HUES48 (cell line): ENCODE measurements at regions not wholly inside any gene's neighbourhood (a gene's known extent, or its start where the extent isn't known, plus 50 kb on each side); places are given as distances from the start of the nearest gene placed in this dataset.

Experiments
- H3K27ac ChIP-seq: one replicate; pipeline ENCODE4 v1.7.0; 2013; ENCODE audit warnings: low read depth, low read length, inconsistent platforms
- H3K27me3 ChIP-seq: 2 replicates; pipeline ENCODE4 v1.6.1; 2013; ENCODE audit warnings: mild to moderate bottlenecking, low read length; ENCODE audit not compliant: control insufficient read depth, insufficient read depth
- H3K36me3 ChIP-seq: 2 replicates; pipeline ENCODE4 v1.6.1; 2013; ENCODE audit warnings: low read length; ENCODE audit not compliant: control insufficient read depth, insufficient read depth
- H3K4me1 ChIP-seq: 2 replicates; pipeline ENCODE4 v1.6.1; 2013; ENCODE audit warnings: mild to moderate bottlenecking, low read length; ENCODE audit not compliant: control insufficient read depth, insufficient read depth
- H3K4me3 ChIP-seq: 2 replicates; pipeline ENCODE4 v1.5.1; 2013; ENCODE audit warnings: mild to moderate bottlenecking, low read depth, low read length
- H3K9ac ChIP-seq: 2 replicates; pipeline ENCODE4 v1.6.1; 2013; ENCODE audit warnings: mild to moderate bottlenecking, low read depth, low read length, moderate library complexity
- H3K9me3 ChIP-seq: 2 replicates; pipeline ENCODE4 v1.6.1; 2013; ENCODE audit warnings: low read length; ENCODE audit not compliant: control insufficient read depth, insufficient read depth

GRCh38 chr4:102163404-102164140 is 181.7 kb downstream of the SLC39A8 start:
- Histone ChIP-seq H3K36me3 (no peaks in the 10 kb centered on the region), H3K4me3 (no peak overlapping the region), H3K27me3 (no peaks in the 10 kb centered on the region), H3K9ac (no peak overlapping the region), H3K9me3 (peaks cover 4% of the 10 kb centered on the region; the same call in 1 of the 2 replicates), H3K4me1 (no peaks in the 10 kb centered on the region), H3K27ac (no peak overlapping the region)

GRCh38 chr4:102157984-102158383 is 187.3 kb downstream of the SLC39A8 start:
- Histone ChIP-seq H3K27me3 (no peaks in the 10 kb centered on the region), H3K9ac (no peak overlapping the region), H3K4me1 (no peaks in the 10 kb centered on the region), H3K27ac (no peak overlapping the region), H3K9me3 (peaks cover 4% of the 10 kb centered on the region; the same call in 1 of the 2 replicates), H3K4me3 (no peak overlapping the region), H3K36me3 (no peaks in the 10 kb centered on the region)

GRCh38 chr4:102153391-102153790 is 191.9 kb downstream of the SLC39A8 start:
- H3K9me3 ChIP-seq, result no peaks in the 10 kb centered on the region
- no peaks in the 10 kb centered on the region for H3K36me3 ChIP-seq
- peaks cover 8% of the 10 kb centered on the region for H3K4me1 ChIP-seq
- no peak overlapping the region for H3K9ac ChIP-seq
- H3K4me3 ChIP-seq, result no peak overlapping the region
- no peaks in the 10 kb centered on the region for H3K27me3 ChIP-seq
- H3K27ac ChIP-seq, result no peak overlapping the region

GRCh38 chr4:102151696-102152095 is 193.6 kb downstream of the SLC39A8 start:
- Histone ChIP-seq H3K9me3 (no peaks in the 10 kb centered on the region), H3K27me3 (no peaks in the 10 kb centered on the region), H3K27ac (no peak overlapping the region), H3K4me1 (peaks cover 8% of the 10 kb centered on the region), H3K36me3 (no peaks in the 10 kb centered on the region), H3K4me3 (no peak overlapping the region), H3K9ac (no peak overlapping the region)

- Histone ChIP-seq H3K36me3 (no peaks in the 10 kb centered on the region), H3K9me3 (no peaks in the 10 kb centered on the region), H3K9ac (no peak overlapping the region), H3K4me3 (no peak overlapping the region), H3K27me3 (no peaks in the 10 kb centered on the region), H3K4me1 (no peaks in the 10 kb centered on the region), H3K27ac (no peak overlapping the region)
Measured at GRCh38 chr4:102143433-102143832, 201.8 kb downstream of the SLC39A8 start.

GRCh38 chr4:102141842-102142241 is 203.4 kb downstream of the SLC39A8 start:
- Histone ChIP-seq H3K27ac (no peak overlapping the region), H3K36me3 (no peaks in the 10 kb centered on the region), H3K4me1 (no peaks in the 10 kb centered on the region), H3K9ac (no peak overlapping the region), H3K9me3 (no peaks in the 10 kb centered on the region), H3K4me3 (no peak overlapping the region), H3K27me3 (no peaks in the 10 kb centered on the region)

GRCh38 chr4:102139932-102140331 is 205.3 kb downstream of the SLC39A8 start:
- H3K9ac ChIP-seq, result no peak overlapping the region

GRCh38 chr4:102139132-102139573 is 206.1 kb downstream of the SLC39A8 start:
- no peak overlapping the region for H3K4me3 ChIP-seq
- no peaks in the 10 kb centered on the region for H3K4me1 ChIP-seq
- no peak overlapping the region for H3K9ac ChIP-seq
- H3K27me3 ChIP-seq, result no peaks in the 10 kb centered on the region
- H3K36me3 ChIP-seq, result no peaks in the 10 kb centered on the region
- H3K9me3 ChIP-seq, result no peaks in the 10 kb centered on the region
- H3K27ac ChIP-seq, result no peak overlapping the region

More at GRCh38 chr4:102139932-102140331, 205.3 kb downstream of the SLC39A8 start:
- Histone ChIP-seq H3K9me3 (no peaks in the 10 kb centered on the region), H3K4me3 (no peak overlapping the region), H3K27ac (no peak overlapping the region), H3K36me3 (no peaks in the 10 kb centered on the region), H3K4me1 (no peaks in the 10 kb centered on the region), H3K27me3 (no peaks in the 10 kb centered on the region)

GRCh38 chr4:102137217-102137616 is 208.1 kb downstream of the SLC39A8 start:
- Histone ChIP-seq H3K4me1 (no peaks in the 10 kb centered on the region), H3K27ac (no peak overlapping the region), H3K36me3 (no peaks in the 10 kb centered on the region), H3K27me3 (no peaks in the 10 kb centered on the region), H3K9ac (no peak overlapping the region), H3K9me3 (no peaks in the 10 kb centered on the region), H3K4me3 (no peak overlapping the region)

GRCh38 chr4:102129810-102130209 is 215.5 kb downstream of the SLC39A8 start:
- Histone ChIP-seq H3K36me3 (no peaks in the 10 kb centered on the region), H3K4me3 (no peak overlapping the region), H3K9me3 (no peaks in the 10 kb centered on the region; the same call in 1 of the 2 replicates), H3K27me3 (no peaks in the 10 kb centered on the region), H3K4me1 (no peaks in the 10 kb centered on the region), H3K9ac (no peak overlapping the region), H3K27ac (no peak overlapping the region)
